GM19395 (cell line): ENCODE measurements at regions not wholly inside any gene's neighbourhood (a gene's known extent, or its start where the extent isn't known, plus 50 kb on each side); places are given as distances from the start of the nearest gene placed in this dataset.

ENCODE experiments used
- ATAC-seq: cut with Tn5 transposase; IDR thresholded peaks from one replicate; pipeline ENCODE4 v1.9.1; 2021; ENCODE audit warnings: mild to moderate bottlenecking, moderate library complexity; ENCODE audit not compliant: unreplicated experiment

DNA sequence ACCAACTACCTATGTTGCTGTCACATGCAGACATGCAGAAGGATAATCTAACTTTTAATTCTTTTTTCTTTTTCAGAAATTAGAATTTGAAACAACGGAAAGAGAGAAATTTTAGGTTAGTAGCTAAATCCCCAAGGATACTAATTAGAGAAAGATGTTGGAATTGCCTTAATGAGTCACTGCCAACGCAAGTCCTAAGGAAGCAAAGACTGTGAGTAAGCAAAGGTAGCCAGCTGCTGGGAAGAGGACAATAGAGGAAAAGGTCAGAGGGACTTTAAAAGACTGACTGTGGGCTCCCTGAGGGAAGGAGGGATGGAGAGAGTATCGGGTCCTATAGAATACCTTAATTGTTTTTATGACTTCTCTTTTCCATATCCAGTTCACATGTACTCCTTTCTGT lies 461.9 kb upstream of the PAPPA start:
- ATAC-seq: no peak

DNA sequence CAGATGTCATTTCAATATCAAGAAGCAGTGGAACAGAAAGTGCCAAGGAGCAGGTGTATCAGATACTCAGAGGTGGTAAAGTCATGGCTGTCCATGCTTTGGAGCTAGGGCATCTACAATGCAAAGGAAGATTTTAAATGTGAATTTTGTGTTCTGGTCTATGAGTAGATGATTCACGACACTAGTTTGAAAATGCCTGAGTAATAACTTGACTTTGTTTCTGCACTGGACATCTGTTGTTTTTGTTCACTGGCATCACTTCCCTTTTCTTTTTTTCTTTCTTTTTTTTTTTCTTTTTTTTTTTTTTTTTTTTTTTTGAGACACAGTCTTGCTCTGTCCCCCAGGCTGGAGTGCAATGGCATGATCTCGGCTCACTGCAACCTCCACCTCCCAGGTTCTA lies 460.7 kb upstream of the PAPPA start:
- peak; percentile 65 for ATAC-seq

DNA sequence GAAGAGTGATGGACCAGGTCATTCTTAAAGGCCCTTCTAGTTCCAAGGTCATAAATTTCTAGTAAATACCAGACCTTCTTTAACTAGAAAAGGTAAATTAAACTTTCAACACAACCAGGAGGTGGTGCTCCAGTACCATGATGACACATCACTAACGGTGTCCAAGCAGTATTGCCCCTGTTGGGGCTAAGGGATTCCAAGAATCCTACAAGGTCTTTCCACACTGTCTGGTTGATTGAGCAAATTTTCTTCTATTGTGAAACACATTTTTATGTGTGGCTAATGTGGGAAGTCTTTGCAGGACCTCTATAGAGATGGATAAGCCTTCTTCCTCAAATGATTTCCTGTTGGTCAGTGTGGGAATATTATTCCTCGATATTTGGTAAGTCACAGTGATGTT lies 459.6 kb upstream of the PAPPA start:
- no peak for ATAC-seq

DNA sequence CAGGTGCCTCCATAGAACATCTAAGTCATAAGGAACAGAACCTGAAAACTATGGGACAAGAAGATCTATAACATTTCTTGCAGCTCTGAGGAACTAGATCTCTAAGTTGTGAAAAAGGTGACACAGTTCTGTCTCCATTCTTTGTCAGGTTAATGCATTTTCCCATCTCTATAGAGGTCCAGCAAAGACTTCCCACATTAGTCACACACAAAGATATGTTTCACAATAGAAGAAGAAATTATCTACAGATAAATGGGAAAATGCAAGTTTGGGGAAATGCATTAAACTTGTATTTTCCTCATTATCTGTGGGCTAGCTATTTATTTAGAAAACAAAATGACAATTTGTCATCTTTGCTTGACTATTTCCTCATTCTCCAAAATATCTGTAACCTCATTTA lies 458.6 kb upstream of the PAPPA start:
- ATAC-seq: no peak

DNA sequence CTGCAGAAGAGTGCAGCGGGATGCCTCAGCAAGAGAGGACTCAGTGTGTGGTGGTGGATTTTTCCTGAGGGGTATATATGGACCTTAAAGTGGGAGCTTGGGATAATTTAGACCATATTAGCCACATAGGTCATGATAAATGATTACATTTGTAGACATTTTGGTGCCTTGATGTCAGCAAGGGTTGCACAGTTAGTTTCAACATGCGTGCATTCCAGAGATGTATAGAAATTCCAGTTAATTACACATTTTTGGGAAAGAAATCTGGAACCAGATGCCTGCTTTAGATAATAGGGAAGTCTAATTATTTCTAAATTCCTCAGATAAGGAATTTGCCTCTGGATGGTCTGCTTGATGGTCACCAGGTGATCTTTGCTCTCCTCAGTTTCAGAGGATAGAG lies 440.6 kb upstream of the PAPPA start:
- no peak for ATAC-seq

DNA sequence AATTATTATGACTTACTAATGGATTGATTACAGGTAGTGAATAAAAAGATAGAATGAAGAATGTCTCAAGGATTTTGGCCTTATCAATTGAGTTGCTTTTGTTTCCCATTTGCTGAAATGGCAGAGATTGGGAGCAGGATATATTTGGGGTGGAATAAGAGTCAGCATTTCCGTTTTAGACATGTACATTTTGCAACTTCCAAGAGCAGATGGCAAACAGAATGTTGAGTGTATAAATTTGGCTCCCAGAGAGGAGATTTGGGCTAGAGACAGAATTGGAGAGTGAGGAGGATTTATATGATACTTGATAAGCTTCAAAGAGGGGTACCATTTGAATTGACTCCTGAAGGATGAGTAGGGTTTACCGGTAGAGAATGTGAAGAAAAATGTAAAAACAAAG lies 437.9 kb upstream of the PAPPA start:
- ATAC-seq: no peak

DNA sequence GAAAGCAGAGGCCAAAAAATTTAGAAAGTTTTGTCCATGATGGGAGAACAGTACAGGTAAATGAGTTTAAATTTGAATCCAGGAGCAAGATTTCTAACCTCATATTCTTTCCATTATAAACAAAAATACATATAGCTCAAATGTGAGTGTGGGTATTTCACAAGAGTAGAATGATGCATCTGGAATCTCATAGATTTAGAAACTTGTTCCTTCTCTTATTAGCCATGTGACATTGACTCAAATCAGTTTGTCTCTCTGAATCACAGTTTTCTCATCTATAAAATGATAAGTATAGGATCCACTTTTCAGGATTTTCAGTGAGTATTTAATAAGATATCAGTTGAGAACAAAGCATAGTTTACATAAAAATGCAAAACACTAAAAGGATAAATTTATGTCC lies 436.3 kb upstream of the PAPPA start:
- no peak for ATAC-seq

DNA sequence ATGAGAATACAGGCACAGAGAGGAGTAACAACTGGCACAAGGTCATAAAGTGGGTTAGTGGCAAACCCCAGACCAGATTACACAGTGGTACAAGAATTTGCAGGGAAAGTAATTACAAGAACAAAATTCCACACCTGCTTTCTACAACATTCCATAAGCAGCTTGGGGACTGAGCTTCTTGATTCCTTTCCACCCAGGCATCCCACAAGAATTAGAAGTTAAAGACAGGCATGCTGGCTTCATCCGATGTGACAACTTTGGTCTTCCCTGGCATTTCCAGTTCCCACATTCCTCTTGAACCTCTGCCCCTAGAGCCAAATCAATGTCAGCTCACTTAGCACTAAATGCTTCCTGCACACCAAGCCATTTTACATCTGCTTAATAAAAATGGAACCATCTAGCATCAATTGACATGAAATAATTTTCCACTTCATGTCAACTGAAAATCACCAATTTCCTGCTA lies 435.8 kb upstream of the PAPPA start:
- no peak for ATAC-seq

DNA sequence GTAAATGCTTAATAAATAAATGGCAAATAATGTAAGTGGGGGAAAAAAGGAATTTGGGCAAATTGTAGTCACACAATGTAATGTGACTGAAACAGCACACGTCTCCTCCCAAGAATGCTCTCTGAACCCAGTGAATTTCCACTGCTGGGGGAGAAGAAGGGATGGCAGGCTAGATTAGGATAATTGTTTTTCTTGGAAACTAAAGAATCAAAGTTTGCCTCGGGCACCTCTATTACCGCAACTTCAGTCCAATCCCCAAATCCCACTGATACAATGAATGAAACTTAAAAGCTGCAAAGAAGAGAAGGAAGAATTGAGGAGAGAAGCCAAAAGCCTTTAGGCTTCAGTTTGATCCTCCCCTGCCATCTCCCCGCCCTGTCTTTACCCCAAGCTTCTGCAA lies 423.2 kb upstream of the PAPPA start:
- no peak for ATAC-seq

DNA sequence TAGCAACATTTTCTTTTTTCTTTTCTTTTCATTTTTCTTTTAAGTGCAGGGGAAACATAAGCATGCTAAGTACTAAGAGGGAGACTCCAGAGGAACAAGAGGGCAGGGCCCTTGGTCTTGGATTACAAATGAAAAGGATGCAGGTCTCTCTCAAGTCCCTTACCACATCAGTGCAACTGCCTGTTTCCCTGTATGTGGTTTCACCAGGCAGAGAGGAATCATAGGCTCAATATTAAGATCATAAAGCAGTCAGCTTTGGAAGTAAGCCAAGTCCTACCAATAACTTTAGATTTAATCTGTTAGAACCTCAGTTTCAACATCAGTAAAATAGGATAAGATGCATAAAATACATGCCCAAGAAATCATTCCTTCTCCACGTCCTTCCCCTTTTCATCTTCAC lies 422.7 kb upstream of the PAPPA start:
- no peak for ATAC-seq

DNA sequence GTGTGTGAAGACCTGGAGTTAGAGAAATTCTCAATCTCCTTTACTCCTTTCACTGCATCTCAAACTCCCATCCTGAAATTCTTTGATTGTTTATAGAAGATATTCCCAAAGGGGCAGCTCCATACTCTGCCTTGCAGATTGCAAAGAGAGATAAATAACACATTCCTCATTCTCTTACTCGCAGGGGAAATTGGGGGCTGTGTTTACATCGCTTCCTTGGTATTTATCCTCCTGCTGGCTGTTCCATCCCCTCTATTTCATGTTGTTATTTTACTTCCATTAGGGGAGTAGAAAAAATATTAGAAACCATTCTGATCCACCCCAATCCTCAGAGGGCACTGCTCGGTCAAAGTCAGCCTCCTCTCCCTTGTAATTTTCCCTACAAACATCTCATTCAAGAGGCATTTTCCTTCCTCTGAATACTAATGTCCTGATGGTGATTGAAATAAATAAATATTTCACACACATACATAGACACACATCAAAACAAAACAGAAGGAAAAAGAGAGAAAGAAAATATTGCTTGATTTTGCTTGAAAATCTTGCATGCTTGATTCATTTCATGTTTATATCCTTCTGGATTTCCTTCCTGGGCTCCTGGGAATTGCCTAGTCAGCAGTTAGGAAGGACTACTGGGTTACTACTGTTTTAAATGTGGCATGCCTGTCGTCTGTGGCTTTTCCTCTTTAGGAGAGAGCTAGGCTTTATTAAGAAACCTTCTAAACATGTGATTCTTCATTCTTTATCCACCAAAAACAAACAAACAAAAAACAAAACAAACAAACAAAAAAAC lies 420.1 kb upstream of the PAPPA start:
- ATAC-seq: no peak

DNA sequence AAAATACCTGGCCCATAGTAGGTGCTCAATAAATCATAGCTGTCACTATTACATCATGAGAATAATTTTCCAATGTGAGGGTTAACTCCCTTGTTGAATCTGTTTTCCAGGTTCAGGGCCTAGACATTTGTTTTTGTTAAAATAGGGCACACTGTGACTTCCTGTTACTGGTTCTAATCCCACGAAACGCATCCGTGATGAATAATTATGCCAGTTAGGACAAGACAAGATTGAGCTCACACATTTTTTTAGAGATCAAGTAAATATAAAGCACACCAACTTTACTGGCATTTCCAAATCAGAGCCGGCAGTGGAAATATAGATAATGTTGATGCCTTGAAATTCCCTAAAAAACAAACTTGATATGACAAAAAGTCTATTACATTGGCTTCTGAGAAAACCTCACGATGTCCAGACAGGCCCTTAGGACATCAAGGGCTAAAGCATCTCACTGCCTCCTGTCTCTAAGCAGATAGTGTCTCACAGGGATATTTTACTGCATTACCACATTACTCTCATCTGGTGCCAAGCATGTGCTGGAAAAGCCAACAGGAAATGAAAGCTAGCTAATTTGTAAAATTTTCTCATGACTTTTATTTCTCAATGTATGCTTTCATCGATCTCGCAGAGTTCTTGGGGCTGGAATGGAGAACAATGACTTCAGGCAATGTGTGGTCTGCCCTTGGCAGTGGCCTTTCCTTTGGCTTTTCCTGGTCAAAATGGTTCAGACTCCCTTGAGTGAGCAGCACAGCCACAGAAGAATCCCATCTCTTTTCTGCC lies 414.3 kb upstream of the PAPPA start:
- no peak for ATAC-seq

DNA sequence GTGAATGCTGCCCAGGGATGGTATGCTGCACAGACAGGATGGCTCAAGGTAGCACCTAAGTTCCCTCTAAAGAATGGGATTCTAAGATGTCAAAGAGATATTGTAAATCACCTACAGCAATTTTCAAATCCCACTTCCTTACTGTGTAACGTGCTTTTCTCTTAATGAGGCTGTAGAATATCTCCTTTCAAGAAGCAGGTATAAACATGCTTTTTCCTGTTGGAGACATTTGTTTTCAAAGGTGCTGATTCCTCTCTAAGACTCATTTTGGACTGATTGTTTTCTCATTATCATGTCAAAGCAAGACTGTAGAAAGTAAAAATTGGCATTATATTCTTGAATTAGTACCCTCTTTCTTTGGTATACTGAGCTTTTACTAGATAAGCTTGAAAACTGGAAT lies 412.6 kb upstream of the PAPPA start:
- no peak for ATAC-seq

DNA sequence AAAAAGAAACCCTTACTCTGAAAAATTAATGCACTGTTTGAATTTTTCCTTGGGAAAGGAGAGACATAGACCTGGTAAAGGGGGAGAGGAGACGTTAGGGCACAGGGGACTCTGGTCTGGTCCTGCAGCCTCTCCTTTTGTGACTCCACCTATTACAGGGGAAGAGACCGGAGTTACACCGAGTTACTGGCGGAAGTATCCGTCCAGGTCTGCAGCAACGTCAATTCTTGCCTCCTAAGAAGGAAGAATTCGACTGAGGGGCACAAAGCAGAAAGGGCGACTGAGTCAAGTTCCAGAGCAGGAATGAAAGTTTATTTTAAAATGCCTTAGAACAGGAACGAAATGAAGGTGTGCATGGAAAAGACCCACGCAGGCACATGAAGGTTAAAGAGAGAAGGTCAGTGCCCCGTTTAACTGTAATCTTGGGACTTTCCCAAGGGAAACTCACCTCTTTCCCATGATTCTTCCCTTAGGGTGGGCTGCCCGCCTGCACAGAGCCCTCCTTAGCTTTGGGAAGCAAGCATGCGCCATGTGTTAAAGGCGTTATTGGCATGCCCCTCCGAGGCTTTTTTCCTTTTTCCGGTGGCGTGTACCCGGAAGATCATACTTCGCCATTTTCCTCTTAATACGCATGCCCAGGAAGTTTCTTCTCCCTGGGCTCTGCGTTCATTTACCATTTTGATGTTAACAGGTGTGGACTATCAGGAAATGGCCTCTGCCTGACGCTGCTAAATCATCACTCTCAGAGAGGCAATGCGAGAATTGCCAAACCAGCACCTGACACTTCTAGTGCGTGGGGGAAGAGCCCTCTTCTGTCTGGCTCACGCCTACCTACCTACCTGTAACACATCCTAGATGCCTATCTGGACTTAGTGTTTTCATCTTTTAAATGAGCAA lies 409.6 kb upstream of the PAPPA start:
- ATAC-seq: no peak

DNA sequence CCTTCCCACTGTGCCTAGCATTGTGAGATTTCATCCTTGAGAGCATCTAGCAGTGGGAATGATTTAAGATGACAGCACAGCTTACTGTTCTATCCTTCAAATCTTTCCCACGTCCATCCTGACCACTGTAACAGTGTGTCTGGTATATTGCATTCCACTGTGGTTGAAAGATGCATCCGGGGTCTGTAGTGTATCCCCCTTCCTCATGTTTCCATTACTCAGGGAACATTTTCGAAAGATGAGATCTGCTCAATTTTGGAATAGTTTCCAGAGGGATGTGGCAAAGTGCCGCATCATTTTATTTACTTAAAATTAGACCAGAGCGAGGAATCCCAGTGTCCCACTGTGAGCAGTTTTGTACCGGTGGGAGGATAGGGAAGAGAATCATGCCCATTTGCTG lies 407.1 kb upstream of the PAPPA start:
- ATAC-seq: no peak

DNA sequence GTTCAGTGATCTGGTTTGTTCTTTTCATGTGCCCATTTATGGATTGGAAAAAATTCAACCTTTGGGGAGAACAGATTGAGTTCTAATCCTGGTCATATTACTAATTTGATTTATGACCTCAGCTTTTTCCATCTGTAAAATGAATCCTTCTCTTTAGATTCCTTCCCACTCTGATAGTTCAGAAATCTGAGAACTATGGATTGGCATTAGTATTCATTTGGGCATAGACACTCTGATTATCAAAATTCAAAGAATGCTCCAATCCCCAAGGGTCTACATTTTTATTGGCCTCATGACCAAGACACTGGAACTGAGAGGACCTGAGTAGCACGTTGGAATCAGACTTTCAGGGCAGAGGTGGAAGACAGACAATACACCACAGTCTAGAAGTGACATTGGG lies 405.9 kb upstream of the PAPPA start:
- no peak for ATAC-seq

DNA sequence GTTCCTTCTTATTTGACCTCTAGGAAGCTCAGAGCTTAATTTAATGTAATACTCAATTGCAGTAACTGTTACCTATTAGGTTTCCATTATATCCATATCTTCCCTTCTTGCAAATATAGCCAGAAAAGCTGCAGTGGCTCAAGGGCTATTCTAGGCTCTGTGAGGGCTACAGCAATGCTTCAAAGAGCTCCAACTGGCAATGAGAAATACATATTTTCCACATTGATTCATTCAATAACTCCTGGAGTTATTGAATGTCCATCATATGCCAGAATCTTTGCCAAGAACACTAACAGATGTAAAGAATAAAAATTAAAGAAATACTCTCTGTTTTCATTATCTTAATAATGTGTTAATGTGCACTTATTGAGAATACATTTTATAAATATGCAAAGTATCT lies 396.9 kb upstream of the PAPPA start:
- ATAC-seq: no peak

DNA sequence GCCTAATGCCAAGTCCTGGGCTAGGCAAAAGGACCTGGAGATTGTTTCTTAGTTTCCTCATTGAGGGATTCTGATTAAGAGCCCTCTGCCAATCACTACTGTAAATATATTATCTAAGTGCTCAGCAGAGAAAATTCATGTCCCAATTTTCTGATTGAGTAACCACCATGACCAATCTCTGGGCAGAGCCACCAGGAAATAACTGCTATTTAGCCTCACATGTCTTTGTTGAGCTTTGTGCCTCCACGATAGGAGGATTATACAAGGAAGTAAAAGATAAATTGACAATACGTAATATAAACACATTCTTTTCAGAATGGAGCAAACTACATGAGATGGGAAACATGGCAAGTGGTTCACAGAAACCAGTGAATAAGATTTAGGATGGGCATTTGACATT lies 396.1 kb upstream of the PAPPA start:
- ATAC-seq: no peak

DNA sequence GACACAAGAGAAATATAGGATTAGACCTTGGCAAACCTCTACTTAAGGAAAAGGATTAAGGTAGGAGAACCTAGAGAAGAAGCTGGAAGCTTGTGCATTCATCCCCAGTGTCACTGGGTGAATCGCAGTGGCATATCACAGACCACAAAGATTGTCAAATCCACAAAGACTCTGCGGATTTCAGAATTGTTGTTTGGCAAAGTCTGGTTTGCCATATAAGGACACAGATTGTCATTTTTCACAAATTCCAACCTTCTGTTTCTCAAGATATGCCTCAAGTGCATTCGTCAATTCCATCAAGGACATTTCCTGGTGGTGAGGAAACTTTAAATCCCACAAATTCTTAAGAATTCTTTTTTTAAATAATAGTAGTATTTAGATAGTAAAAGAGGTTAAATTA lies 395.1 kb upstream of the PAPPA start:
- ATAC-seq: no peak

DNA sequence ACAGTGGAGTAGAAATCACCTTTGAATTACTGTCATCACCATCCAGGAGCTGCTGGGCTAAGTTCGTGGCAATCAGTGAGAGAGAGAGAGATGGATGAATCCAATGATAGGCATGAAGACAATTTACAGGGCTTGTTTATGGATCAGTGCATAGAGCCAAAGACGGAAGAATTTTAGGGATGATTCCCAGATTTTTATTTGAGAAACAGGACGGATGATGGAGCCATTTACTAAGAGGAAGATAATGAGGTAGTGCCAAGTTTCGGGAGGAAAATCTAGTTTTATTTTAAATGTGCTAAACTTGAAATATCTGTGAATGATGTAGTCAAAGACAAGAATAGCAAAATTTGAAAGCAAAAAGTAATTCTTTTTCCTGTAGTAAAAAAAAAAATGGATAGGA lies 394.2 kb upstream of the PAPPA start:
- ATAC-seq: no peak

DNA sequence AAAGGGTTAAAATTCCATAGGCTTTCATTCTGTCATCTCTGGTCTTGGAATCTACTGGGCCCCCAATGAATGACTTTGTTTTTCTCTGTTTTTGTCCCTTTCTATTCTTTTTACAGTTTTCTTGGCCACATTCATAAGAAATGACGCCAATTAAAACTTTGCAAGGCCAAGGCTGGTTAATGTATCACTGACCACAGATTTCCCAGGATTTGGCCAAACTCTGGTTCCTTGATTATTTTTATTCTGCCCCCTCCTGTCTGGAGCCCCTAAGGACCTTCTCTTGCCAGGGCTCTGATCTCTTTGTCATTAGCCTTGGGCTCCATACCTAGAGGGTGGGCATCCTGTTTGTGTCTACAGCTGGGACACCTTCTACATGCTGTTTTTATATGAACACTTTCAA lies 388.9 kb upstream of the PAPPA start:
- no peak for ATAC-seq
